KMS-11 (cell line): ENCODE measurements at regions not wholly inside any gene's neighbourhood (a gene's known extent, or its start where the extent isn't known, plus 50 kb on each side); places are given as distances from the start of the nearest gene placed in this dataset.

Experiments used
- H2AFZ ChIP-seq: fragments of 200-600 bp; sonication (generic); 2 replicates; pipeline ENCODE4 v1.6.1; 2016; ENCODE audit warnings: antibody characterized with exemption, mixed run types, low read depth
- H3K27ac ChIP-seq: fragments of 200-600 bp; sonication (generic); 2 replicates; pipeline ENCODE4 v1.6.1; 2016; ENCODE audit warnings: mild to moderate bottlenecking, mixed run types
- H3K27me3 ChIP-seq: fragments of 200-600 bp; sonication (generic); 2 replicates; pipeline ENCODE4 v1.6.1; 2017; ENCODE audit warnings: mild to moderate bottlenecking, low read depth, mixed run types, moderate library complexity; ENCODE audit not compliant: insufficient read depth
- H3K36me3 ChIP-seq: fragments of 200-600 bp; sonication (generic); 2 replicates; pipeline ENCODE4 v1.6.1; 2017; ENCODE audit warnings: mild to moderate bottlenecking, mixed run types; ENCODE audit not compliant: insufficient read depth
- H3K4me1 ChIP-seq: fragments of 200-600 bp; sonication (generic); 2 replicates; pipeline ENCODE4 v1.6.1; 2016; ENCODE audit warnings: mild to moderate bottlenecking, low read depth, mixed run types; ENCODE audit not compliant: poor library complexity, severe bottlenecking
- H3K4me2 ChIP-seq: fragments of 200-600 bp; sonication (generic); 2 replicates; pipeline ENCODE4 v1.7.0; 2016; ENCODE audit warnings: mild to moderate bottlenecking, mixed run types
- H3K4me3 ChIP-seq: fragments of 200-600 bp; sonication (generic); IDR thresholded peaks from 2 replicates; pipeline ENCODE4 v1.6.1; 2017; ENCODE audit warnings: low read depth, low read length, mixed read lengths; ENCODE audit not compliant: insufficient read depth
- H3K79me2 ChIP-seq: fragments of 200-600 bp; sonication (generic); 2 replicates; pipeline ENCODE4 v1.6.1; 2016; ENCODE audit warnings: low read depth, mixed run types; ENCODE audit not compliant: insufficient read depth
- H3K9ac ChIP-seq: fragments of 200-600 bp; sonication (generic); 2 replicates; pipeline ENCODE4 v1.6.1; 2016; ENCODE audit warnings: mild to moderate bottlenecking, mixed run types
- H4K20me1 ChIP-seq: fragments of 200-600 bp; sonication (generic); 2 replicates; pipeline ENCODE4 v1.6.1; 2016; ENCODE audit warnings: mild to moderate bottlenecking, mixed run types; ENCODE audit not compliant: insufficient read depth
- CTCF ChIP-seq: fragments of 200-600 bp; sonication (generic); conservative IDR thresholded peaks from 2 replicates; pipeline ENCODE4 v1.6.1; 2017; ENCODE audit warnings: low read depth, mild to moderate bottlenecking, antibody characterized with exemption, low read length, moderate library complexity, mixed read lengths

- Histone ChIP-seq H2AFZ (no peak overlapping the region), H3K27ac (no peak overlapping the region), H3K9ac (no peak overlapping the region), H3K4me2 (no peak overlapping the region), H3K4me1 (no peaks in the 10 kb centered on the region), H3K27me3 (no peaks in the 10 kb centered on the region), H3K4me3 (no peak overlapping the region), H3K36me3 (no peaks in the 10 kb centered on the region), H4K20me1 (no peaks in the 10 kb centered on the region), H3K79me2 (no peaks in the 10 kb centered on the region)
- no peak for TF ChIP-seq CTCF
Measured at GRCh38 chr5:82649943-82650342, 371.8 kb upstream of the RPS23 start.

GRCh38 chr5:82644766-82645165 is 366.6 kb upstream of the RPS23 start:
- Histone ChIP-seq H3K4me2 (no peak overlapping the region), H4K20me1 (no peaks in the 10 kb centered on the region), H3K27ac (no peak overlapping the region)

GRCh38 chr5:82644229-82644628 is 366.1 kb upstream of the RPS23 start:
- Histone ChIP-seq H2AFZ (no peak overlapping the region), H3K4me1 (peaks cover 30% of the 10 kb centered on the region), H3K79me2 (no peaks in the 10 kb centered on the region), H3K27me3 (no peaks in the 10 kb centered on the region), H3K9ac (no peak overlapping the region), H3K4me3 (no peak overlapping the region), H3K4me2 (no peak overlapping the region), H4K20me1 (no peaks in the 10 kb centered on the region), H3K27ac (no peak overlapping the region), H3K36me3 (no peaks in the 10 kb centered on the region)
- TF ChIP-seq CTCF, result no peak

More at GRCh38 chr5:82644766-82645165, 366.6 kb upstream of the RPS23 start:
- Histone ChIP-seq H3K4me1 (peaks cover 24% of the 10 kb centered on the region), H3K79me2 (no peaks in the 10 kb centered on the region), H3K4me3 (no peak overlapping the region), H3K27me3 (no peaks in the 10 kb centered on the region), H3K36me3 (no peaks in the 10 kb centered on the region), H3K9ac (no peak overlapping the region), H2AFZ (no peak overlapping the region)
- no peak for TF ChIP-seq CTCF

- no peaks in the 10 kb centered on the region for H3K36me3 ChIP-seq
- H3K4me3 ChIP-seq, result no peak overlapping the region
- no peaks in the 10 kb centered on the region for H3K27me3 ChIP-seq
- peaks cover 49% of the 10 kb centered on the region for H3K4me1 ChIP-seq
- no peaks in the 10 kb centered on the region for H4K20me1 ChIP-seq
- no peak overlapping the region for H3K9ac ChIP-seq
- H2AFZ ChIP-seq, result no peak overlapping the region
- no peak overlapping the region for H3K27ac ChIP-seq
- no peaks in the 10 kb centered on the region for H3K79me2 ChIP-seq
- TF ChIP-seq CTCF, result no peak
- H3K4me2 ChIP-seq, result no peak overlapping the region
Measured at GRCh38 chr5:82642313-82642712, 364.2 kb upstream of the RPS23 start.
